ENCODE measurements at regions not wholly inside any gene's neighbourhood (a gene's known extent, or its start where the extent isn't known, plus 50 kb on each side); places are given as distances from the start of the nearest gene placed in this dataset.

GRCh38 chr6:168248148-168248620 is 71.4 kb downstream of the DACT2 start (continued):
- TF ChIP-seq MGA (IDR thresholded peaks at IDR 0.05) (no peak), RAD51 (IDR thresholded peaks at IDR 0.05; ENCODE audit: borderline replicate concordance, low read depth) (no peak), RBFOX2 (IDR thresholded peaks at IDR 0.05; ENCODE audit: low read depth, low read length) (no peak), TCF7L2 (IDR thresholded peaks at IDR 0.05; ENCODE audit: low read depth, low read length) (no peak), RBM25 (IDR thresholded peaks at IDR 0.05; ENCODE audit: low read depth, low read length, severe bottlenecking) (no peak), ZHX1 (conservative IDR thresholded peaks at IDR 0.05; ENCODE audit: low read length) (no peak)
